A549 (cell line): ENCODE measurements at regions not wholly inside any gene's neighbourhood (a gene's known extent, or its start where the extent isn't known, plus 50 kb on each side); places are given as distances from the start of the nearest gene placed in this dataset.

Experiments used
- ATAC-seq, 2 experiments: fragments of 200-7000 bp in 1 of 2; fragments of >200 bp in 1 of 2; cut with Nextera tagmentation in 1 of 2; cut with Tn5 transposase in 1 of 2; 3 replicates each; pipeline versions ENCODE4 v1.8.0 to v1.9.1; 2018 to 2020; ENCODE audit warnings: mild to moderate bottlenecking in 1 of 2, moderate library complexity in 1 of 2
- CTCF ChIA-PET: fragments of 300-600 bp; sonication (Branson Sonifier 250); formaldehyde crosslinking; extraction: SDS; loops from one replicate; lab custom pipeline; 2021; ENCODE audit warnings: antibody characterized with exemption, inconsistent platforms; lab: Yijun Ruan, JAX
- POLR2A ChIA-PET: fragments of 350-600 bp; formaldehyde crosslinking; extraction: SDS; loops from one replicate; lab custom pipeline; 2021; ENCODE audit warnings: antibody characterized with exemption, inconsistent platforms; lab: Yijun Ruan, JAX
- DNase-seq, 2 experiments: peaks; one replicate each; pipeline versions ENCODE4 v3.0.0 to v3.0.0-alpha.2; 2011 to 2016; ENCODE audit warnings: low read depth in 1 of 2, low spot score in 1 of 2
- FAIRE-seq: peaks from 2 replicates; lab custom pipeline; 2011; peaks lifted over from hg19 to GRCh38; lab: Jason Lieb, UNC
- H3K27ac ChIP-seq, 2 experiments: fragments of >200 bp; sonication (Bioruptor Twin); formaldehyde crosslinking; 3 replicates each; pipeline ENCODE4 v1.5.1; 2016 to 2017
- H3K4me1 ChIP-seq: fragments of >200 bp; sonication (Bioruptor Twin); formaldehyde crosslinking; 3 replicates; pipeline ENCODE4 v1.6.1; 2016
- H3K4me2 ChIP-seq: fragments of >200 bp; sonication (Bioruptor Twin); formaldehyde crosslinking; 3 replicates; pipeline ENCODE4 v1.6.1; 2016
- H3K4me3 ChIP-seq: fragments of >200 bp; sonication (Bioruptor Twin); formaldehyde crosslinking; 3 replicates; pipeline ENCODE4 v1.5.1; 2016
- H3K9me3 ChIP-seq: fragments of >200 bp; sonication (Bioruptor Twin); formaldehyde crosslinking; 3 replicates; pipeline ENCODE4 v1.6.1; 2016
- BCL3 ChIP-seq: fragments of >200 bp; sonication (Bioruptor Twin); formaldehyde crosslinking; IDR thresholded peaks from 3 replicates; pipeline ENCODE4 v1.6.1; 2016
- BHLHE40 ChIP-seq: IDR thresholded peaks from 2 replicates; pipeline ENCODE4 v1.6.1; 2012; ENCODE audit warnings: low read depth, low read length, inconsistent platforms
- CHD4 ChIP-seq: fragments of 200-600 bp; sonication (generic); IDR thresholded peaks from 2 replicates; pipeline ENCODE4 v1.6.1; 2016; ENCODE audit warnings: antibody characterized with exemption, mild to moderate bottlenecking, borderline replicate concordance
- EHF ChIP-seq: fragments of 250-450 bp; sonication (Bioruptor Pico); IDR thresholded peaks from 2 replicates; pipeline ENCODE4 v1.5.0; 2020; ENCODE audit warnings: mild to moderate bottlenecking
- ESRRA ChIP-seq: fragments of 150-350 bp; IDR thresholded peaks from 2 replicates; pipeline ENCODE4 v1.6.1; 2014; ENCODE audit warnings: mild to moderate bottlenecking, low read length, borderline replicate concordance
- HOXB13 ChIP-seq: fragments of 250-450 bp; sonication (Bioruptor Pico); IDR thresholded peaks from 2 replicates; pipeline ENCODE4 v1.5.0; 2020; ENCODE audit warnings: low read depth, mild to moderate bottlenecking, moderate library complexity
- JUNB ChIP-seq: fragments of >200 bp; sonication (Bioruptor Twin); formaldehyde crosslinking; IDR thresholded peaks from 2 replicates; pipeline ENCODE4 v1.6.1; 2016
- KDM1A ChIP-seq: fragments of 200-600 bp; sonication (generic); IDR thresholded peaks from 2 replicates; pipeline ENCODE4 v1.6.1; 2016; ENCODE audit warnings: low read depth, mild to moderate bottlenecking
- MAX ChIP-seq: IDR thresholded peaks from 2 replicates; pipeline ENCODE4 v1.6.1; 2012
- MYC ChIP-seq: IDR thresholded peaks from 2 replicates; pipeline ENCODE4 v1.6.1; 2012; ENCODE audit warnings: mild to moderate bottlenecking, inconsistent platforms, low read length, improper control_type of control experiment, borderline replicate concordance
- NR3C1 ChIP-seq: fragments of >200 bp; sonication (Bioruptor Twin); formaldehyde crosslinking; IDR thresholded peaks from 3 replicates; pipeline ENCODE4 v1.6.1; 2017
- PBX3 ChIP-seq: IDR thresholded peaks from 2 replicates; pipeline ENCODE4 v1.6.1; 2012
- PHF8 ChIP-seq: fragments of 200-600 bp; sonication (generic); IDR thresholded peaks from 2 replicates; pipeline ENCODE4 v1.6.1; 2016; ENCODE audit warnings: low read depth, mild to moderate bottlenecking, antibody characterized with exemption, moderate library complexity, borderline replicate concordance
- POLR2A ChIP-seq: IDR thresholded peaks from 2 replicates; pipeline ENCODE4 v1.6.1; 2012; ENCODE audit warnings: mild to moderate bottlenecking, low read length
- RARB ChIP-seq: fragments of 250-450 bp; sonication (Bioruptor Pico); IDR thresholded peaks from 2 replicates; pipeline ENCODE4 v1.8.0; 2021; ENCODE audit warnings: mild to moderate bottlenecking, moderate library complexity
- RCOR1 ChIP-seq: fragments of 150-350 bp; IDR thresholded peaks from 2 replicates; pipeline ENCODE4 v1.6.1; 2014; ENCODE audit warnings: antibody characterized with exemption, low read length, low read depth
- RFX5 ChIP-seq: fragments of 450-650 bp; IDR thresholded peaks from 2 replicates; pipeline ENCODE4 v1.7.1; 2014; ENCODE audit warnings: antibody characterized with exemption, mild to moderate bottlenecking, moderate library complexity
- SREBF2 ChIP-seq: fragments of 450-650 bp; IDR thresholded peaks from 2 replicates; pipeline ENCODE4 v1.6.1; 2014; ENCODE audit warnings: mild to moderate bottlenecking, moderate library complexity
- ZC3H11A ChIP-seq: fragments of 450-650 bp; IDR thresholded peaks from 2 replicates; pipeline ENCODE4 v1.6.1; 2014; ENCODE audit warnings: antibody characterized with exemption, mild to moderate bottlenecking
- ZNF302 ChIP-seq: fragments of 250-450 bp; sonication (Bioruptor Pico); IDR thresholded peaks from 2 replicates; pipeline ENCODE4 v1.9.0; 2021; ENCODE audit warnings: inconsistent platforms, mild to moderate bottlenecking, moderate library complexity
- WGBS: methylation state at CpG from one replicate; pipeline ENCODE4 v1.1.6; 2017; ENCODE audit errors: missing lambda C conversion rate; 5-methylcytosine and 5-hydroxymethylcytosine counted together
- TF ChIP-seq, protein P1 (sequence below): fragments of >200 bp; sonication (Bioruptor Twin); formaldehyde crosslinking; IDR thresholded peaks from 2 replicates; pipeline ENCODE4 v1.6.1; 2016

- 84% methylated on average over 3 of the region's 3 CpGs for WGBS
- TF ChIP-seq ZC3H11A (no peak), SREBF2 (no peak), RARB (CRISPR knock-in tag) (no peak), MYC (no peak), EHF (CRISPR knock-in tag) (no peak), CHD4 (no peak), POLR2A (no peak), JUNB (no peak), PBX3 (no peak), HOXB13 (no peak), ZNF302 (no peak), KDM1A (no peak), MAX (no peak), RFX5 (no peak), RCOR1 (no peak)
- TF ChIP-seq, all 56 proteins: peak for 0
- ChIA-PET CTCF (interaction anchor here (0.6 to 2.5 kb wide), 6 partner anchors 11 to 174 kb away, joined by 3 to 9 read pairs (median 4); no protein-coding TSS in a partner anchor), POLR2A (no interaction called here)
- FAIRE-seq (no peak), ATAC-seq (no peak), DNase-seq (no peak)
- Histone ChIP-seq H3K4me1 (peaks cover 21% of the 10 kb centered on the region), H3K27ac (peak overlapping the region in 1 of 2 experiments; percentile 62; a peak in 3 of 6 replicates), H3K4me3 (no peak overlapping the region), H3K4me2 (no peak overlapping the region), H3K9me3 (no peaks in the 10 kb centered on the region)
Observed at GRCh38 chr2:43103093-43103404, 123.4 kb downstream of the ZFP36L2 start.

DNA sequence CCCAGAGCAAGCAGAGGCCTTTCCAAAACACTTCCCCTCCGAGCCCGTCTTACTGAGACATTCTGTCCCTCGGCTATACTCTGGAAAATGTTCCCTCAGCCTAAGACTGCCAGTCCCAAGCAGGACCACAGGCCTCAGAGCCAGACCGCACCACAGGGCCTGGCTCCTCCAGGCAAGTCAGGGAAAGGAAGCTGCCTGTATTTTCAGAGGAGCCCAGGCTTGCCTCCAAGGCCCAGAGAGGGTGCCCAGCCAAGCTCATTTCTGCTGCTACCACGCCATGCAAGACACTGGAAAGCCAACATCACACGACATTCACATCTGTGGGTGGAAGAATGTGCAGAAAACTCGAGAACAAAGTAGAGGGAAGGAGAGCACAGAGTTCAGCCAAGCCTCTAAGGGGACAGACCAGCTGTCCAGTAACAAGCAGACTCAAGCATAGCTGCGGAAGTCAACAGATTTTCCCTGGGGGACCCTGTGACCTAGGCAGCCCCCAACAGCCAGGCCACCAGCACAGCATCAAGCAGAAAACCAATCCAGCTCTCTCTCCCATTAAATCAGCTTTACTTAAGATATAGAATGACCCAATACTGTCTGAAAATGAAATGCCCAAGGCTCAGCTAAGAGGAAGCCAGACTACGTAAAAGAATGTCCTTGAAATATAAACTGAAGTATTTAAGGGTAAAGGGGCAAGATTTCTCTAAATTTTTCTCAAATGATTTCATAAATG is 123.9 kb downstream of the ZFP36L2 start:
- H3K4me1 ChIP-seq = peaks cover 19% of the 10 kb centered on the region
- no peak for TF ChIP-seq BHLHE40
- no peak for TF ChIP-seq POLR2A
- no peak for TF ChIP-seq PHF8
- no peak for TF ChIP-seq ESRRA
- no peak; a peak in 2 of 6 replicates for ATAC-seq
- ChIA-PET CTCF (interaction anchor here (0.5 to 2.5 kb wide), 5 partner anchors 10 to 174 kb away, joined by 3 to 9 read pairs (median 4); no protein-coding TSS in a partner anchor), POLR2A (interaction anchor here (0.6 kb wide), 1 partner anchor 21 kb away, joined by 6 read pairs; no protein-coding TSS in a partner anchor)
- no peak overlapping the region for H3K4me2 ChIP-seq
- H3K9me3 ChIP-seq = no peaks in the 10 kb centered on the region
- DNase-seq = no peak
- WGBS = 75% methylated on average over 9 of the region's 9 CpGs
- no peak overlapping the region for H3K4me3 ChIP-seq
- FAIRE-seq = no peak
- peak overlapping the region; percentile 8 to 62; a peak in 3 of 6 replicates for H3K27ac ChIP-seq

- ChIA-PET POLR2A (interaction anchor here (0.6 kb wide), 1 partner anchor 20 kb away, joined by 6 read pairs; no protein-coding TSS in a partner anchor), CTCF (interaction anchor here (0.5 to 2.5 kb wide), 6 partner anchors 10 to 243 kb away, joined by 3 to 9 read pairs (median 4); no protein-coding TSS in a partner anchor)
- H3K27ac ChIP-seq = peak overlapping the region in 1 of 2 experiments; percentile 62; a peak in 2 of 6 replicates
- ATAC-seq (no peak), DNase-seq (no peak), FAIRE-seq (no peak)
- H3K4me3 ChIP-seq = no peak overlapping the region
- TF ChIP-seq PBX3 = no peak
- no peak for TF ChIP-seq NR3C1
- TF ChIP-seq, protein P1, sequence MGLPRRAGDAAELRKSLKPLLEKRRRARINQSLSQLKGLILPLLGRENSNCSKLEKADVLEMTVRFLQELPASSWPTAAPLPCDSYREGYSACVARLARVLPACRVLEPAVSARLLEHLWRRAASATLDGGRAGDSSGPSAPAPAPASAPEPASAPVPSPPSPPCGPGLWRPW = no peak
- no peak for TF ChIP-seq BCL3
- no peaks in the 10 kb centered on the region for H3K9me3 ChIP-seq
- 94% methylated on average over 7 of the region's 7 CpGs for WGBS
- H3K4me1 ChIP-seq = peaks cover 12% of the 10 kb centered on the region
- no peak overlapping the region for H3K4me2 ChIP-seq
Observed at GRCh38 chr2:43101751-43102150, 124.7 kb downstream of the ZFP36L2 start.
